BE2C (cell line): ENCODE measurements at regions not wholly inside any gene's neighbourhood (a gene's known extent, or its start where the extent isn't known, plus 50 kb on each side); places are given as distances from the start of the nearest gene placed in this dataset.
"Not testable (repeated sequence)": the region's sequence is repeated elsewhere in the genome, so short reads cannot be mapped to it uniquely, and the experiment has no call there.

Experiments
- DNase-seq: peaks from one replicate; pipeline ENCODE4 v3.0.0-alpha.2; 2020
- H3K27me3 ChIP-seq: fragments of 250-450 bp; sonication (Bioruptor Pico); 2 replicates; pipeline ENCODE4 v1.5.1; 2020; ENCODE audit warnings: mild to moderate bottlenecking
- H3K36me3 ChIP-seq: fragments of 250-450 bp; sonication (Bioruptor Pico); 2 replicates; pipeline ENCODE4 v1.5.1; 2020; ENCODE audit warnings: mild to moderate bottlenecking
- H3K4me1 ChIP-seq: fragments of 250-450 bp; sonication (Bioruptor Pico); 2 replicates; pipeline ENCODE4 v1.5.1; 2020
- H3K4me3 ChIP-seq: 2 replicates; pipeline ENCODE4 v1.5.1; 2011; ENCODE audit warnings: low read depth, low read length
- H3K9me3 ChIP-seq: fragments of 250-450 bp; sonication (Bioruptor Pico); 2 replicates; pipeline ENCODE4 v1.5.1; 2020
- TF ChIP-seq, protein P1 (sequence below): IDR thresholded peaks from 2 replicates; pipeline ENCODE4 v1.5.1; 2012; ENCODE audit warnings: mild to moderate bottlenecking, low read depth, low read length

DNA sequence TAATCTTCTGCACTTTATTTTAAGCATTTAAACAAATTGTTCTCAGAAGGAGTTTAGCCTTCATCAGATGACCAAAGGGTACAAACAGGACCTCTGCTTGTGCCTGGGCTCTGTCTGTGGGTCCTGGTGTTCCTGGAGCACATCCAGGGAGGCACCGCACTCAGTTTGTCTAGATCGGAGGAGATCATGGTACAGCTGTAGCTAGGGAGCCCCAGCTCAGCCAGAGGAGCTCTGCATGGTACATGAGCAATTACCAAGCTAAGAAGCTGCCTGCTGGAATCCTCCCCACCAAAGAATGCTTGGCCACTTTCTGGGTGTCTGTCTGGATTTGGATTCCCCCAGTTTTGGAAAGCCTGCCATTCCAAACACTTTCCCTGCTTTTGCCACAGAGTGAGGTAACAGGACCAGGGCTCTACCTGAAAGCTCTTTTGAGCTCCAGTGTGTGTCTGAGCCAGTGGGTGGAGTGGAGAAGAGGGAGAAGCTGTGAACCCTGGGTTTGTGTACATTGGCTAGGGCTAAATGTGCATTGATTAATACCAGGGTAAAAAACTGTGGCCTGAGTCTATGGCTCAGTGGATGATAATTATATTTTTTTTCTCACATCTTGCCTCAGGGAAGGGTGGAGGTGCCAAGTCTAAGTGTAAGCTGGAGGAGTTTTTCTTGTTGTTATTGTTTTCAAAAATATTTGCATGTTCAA, 163.7 kb upstream of the IGF1 start:
- Histone ChIP-seq H3K36me3 (no peaks in the 10 kb centered on the region), H3K27me3 (no peaks in the 10 kb centered on the region), H3K4me3 (no peak overlapping the region), H3K4me1 (no peaks in the 10 kb centered on the region), H3K9me3 (no peaks in the 10 kb centered on the region)
- no peak for DNase-seq
- TF ChIP-seq, protein P1, sequence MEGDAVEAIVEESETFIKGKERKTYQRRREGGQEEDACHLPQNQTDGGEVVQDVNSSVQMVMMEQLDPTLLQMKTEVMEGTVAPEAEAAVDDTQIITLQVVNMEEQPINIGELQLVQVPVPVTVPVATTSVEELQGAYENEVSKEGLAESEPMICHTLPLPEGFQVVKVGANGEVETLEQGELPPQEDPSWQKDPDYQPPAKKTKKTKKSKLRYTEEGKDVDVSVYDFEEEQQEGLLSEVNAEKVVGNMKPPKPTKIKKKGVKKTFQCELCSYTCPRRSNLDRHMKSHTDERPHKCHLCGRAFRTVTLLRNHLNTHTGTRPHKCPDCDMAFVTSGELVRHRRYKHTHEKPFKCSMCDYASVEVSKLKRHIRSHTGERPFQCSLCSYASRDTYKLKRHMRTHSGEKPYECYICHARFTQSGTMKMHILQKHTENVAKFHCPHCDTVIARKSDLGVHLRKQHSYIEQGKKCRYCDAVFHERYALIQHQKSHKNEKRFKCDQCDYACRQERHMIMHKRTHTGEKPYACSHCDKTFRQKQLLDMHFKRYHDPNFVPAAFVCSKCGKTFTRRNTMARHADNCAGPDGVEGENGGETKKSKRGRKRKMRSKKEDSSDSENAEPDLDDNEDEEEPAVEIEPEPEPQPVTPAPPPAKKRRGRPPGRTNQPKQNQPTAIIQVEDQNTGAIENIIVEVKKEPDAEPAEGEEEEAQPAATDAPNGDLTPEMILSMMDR: no peak

DNA sequence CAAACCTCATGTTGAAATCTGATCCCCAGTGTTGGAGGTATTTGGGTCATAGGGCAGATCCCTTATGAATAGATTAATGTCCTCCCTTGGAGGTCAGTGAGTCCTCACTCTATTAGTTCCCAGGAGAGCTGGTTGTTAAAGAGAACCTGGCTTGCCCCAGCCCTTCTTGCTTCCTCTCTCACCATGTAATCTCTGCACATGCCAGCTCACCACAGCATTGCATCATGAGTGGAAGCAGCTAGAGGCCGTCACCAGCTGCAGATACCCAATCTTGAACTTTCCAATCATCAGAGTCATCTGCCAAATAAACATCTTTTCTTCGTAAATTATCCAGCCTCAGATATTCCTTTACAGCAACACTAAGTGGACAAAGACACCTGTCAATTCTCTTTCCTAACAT, 161.8 kb upstream of the IGF1 start:
- TF ChIP-seq, protein P1: no peak
- Histone ChIP-seq H3K27me3 (no peaks in the 10 kb centered on the region), H3K4me1 (no peaks in the 10 kb centered on the region), H3K4me3 (no peak overlapping the region), H3K9me3 (no peaks in the 10 kb centered on the region), H3K36me3 (no peaks in the 10 kb centered on the region)
- no peak for DNase-seq

DNA sequence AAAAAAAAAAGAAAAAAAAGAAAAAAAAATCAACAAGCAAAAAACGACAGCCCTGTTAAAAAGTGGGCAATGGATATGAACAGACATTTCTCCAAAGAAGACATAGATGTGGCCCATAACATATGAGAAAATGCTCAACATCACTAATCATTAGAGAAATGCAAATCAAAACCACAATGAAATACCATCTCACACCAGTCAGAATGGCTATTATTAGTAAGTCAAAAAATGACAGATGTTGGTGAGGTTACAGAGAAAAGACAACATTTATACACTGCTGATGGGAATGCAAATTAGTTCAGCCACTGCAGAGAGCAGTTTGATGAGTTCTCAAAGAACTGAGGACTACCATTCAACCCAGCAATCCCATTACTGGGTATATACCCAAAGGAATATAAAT, 160.3 kb upstream of the IGF1 start:
- H3K9me3 ChIP-seq, H3K4me1 ChIP-seq, DNase-seq, H3K36me3 ChIP-seq, H3K27me3 ChIP-seq, H3K4me3 ChIP-seq: not testable (repeated sequence)

DNA sequence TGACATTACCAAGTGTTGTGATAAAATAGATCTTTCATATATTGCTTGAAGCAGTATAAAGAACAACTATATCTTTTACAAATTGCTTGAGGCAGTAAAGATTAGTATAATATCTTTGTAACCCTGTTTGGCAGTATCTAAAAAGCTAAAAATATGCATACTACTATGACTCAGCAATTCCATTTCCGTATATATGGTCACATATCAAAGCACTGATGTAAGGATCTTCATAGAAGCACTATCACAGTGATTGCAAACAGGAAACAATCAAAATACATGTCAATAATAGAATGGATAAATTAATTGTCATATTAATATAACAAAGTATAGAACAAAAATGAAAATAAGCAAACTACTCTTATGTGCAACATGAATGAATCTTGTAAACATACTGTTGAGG, 158.4 kb upstream of the IGF1 start:
- Histone ChIP-seq H3K4me1 (no peaks in the 10 kb centered on the region), H3K4me3 (no peak overlapping the region), H3K36me3 (no peaks in the 10 kb centered on the region), H3K27me3 (no peaks in the 10 kb centered on the region), H3K9me3 (no peaks in the 10 kb centered on the region)
- TF ChIP-seq, protein P1: no peak
- no peak for DNase-seq

DNA sequence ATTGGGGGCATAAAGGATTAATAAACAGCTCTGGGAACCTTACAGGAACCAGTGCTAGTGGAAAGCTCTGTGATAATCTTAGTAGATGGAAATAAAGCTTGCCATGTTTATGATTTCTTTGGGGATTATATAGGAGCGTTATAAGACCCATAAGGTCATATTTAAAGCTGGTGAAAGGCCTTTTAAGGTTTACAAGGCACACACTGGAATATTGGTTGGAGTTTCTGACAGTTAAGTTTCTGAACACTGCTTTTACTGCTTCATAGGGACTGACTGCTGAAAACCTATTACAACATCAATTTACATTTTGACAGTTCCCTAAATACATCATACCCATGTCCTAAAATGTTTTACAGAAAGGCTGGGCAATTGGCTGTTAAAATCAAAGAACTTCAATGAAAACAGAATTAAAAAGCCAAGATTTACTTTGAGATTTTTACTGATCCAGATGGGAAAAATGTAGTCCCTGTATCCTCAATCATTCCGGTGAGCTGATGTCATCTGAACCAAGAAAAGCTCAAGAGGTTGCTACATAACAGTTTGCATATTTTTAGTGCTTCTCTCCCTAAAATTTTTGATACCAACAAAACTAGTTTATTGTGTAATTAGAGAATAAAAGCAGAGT, 153.7 kb upstream of the IGF1 start:
- H3K4me3 ChIP-seq: no peak overlapping the region
- H3K9me3 ChIP-seq: no peaks in the 10 kb centered on the region
- no peaks in the 10 kb centered on the region for H3K27me3 ChIP-seq
- H3K36me3 ChIP-seq: no peaks in the 10 kb centered on the region
- TF ChIP-seq, protein P1: no peak
- DNase-seq: no peak
- H3K4me1 ChIP-seq: no peaks in the 10 kb centered on the region

DNA sequence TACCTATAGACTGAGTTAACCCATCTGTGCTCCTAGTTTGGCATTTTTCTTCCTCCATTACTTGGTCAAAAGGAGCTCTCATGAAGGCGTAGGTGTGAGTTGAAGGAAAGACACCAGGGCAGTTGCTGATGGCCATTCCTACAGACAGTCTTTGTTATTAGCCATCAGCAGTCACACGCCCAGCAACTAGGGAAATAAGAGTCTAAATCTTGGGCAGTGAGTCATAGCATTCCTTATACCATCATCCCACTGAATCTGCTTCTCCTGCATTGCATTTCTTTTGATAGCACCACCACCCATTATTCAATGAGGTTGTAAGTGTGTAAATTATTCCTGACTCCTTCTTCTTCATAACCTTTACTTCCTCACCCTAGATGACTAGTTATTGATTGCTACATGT, 150.9 kb upstream of the IGF1 start:
- H3K4me3 ChIP-seq: no peak overlapping the region
- H3K27me3 ChIP-seq: no peaks in the 10 kb centered on the region
- TF ChIP-seq, protein P1: no peak
- H3K9me3 ChIP-seq: no peaks in the 10 kb centered on the region
- H3K4me1 ChIP-seq: no peaks in the 10 kb centered on the region
- no peaks in the 10 kb centered on the region for H3K36me3 ChIP-seq
- no peak for DNase-seq
